ENCODE measurements at regions not wholly inside any gene's neighbourhood (a gene's known extent, or its start where the extent isn't known, plus 50 kb on each side); places are given as distances from the start of the nearest gene placed in this dataset.
"Not testable (repeated sequence)": the region's sequence is repeated elsewhere in the genome, so short reads cannot be mapped to it uniquely, and the experiment has no call there.

GRCh38 chr12:111150360-111150759 lies 218.5 kb downstream of the PHETA1 start:
- DNase-seq: no peak

GRCh38 chr12:111149299-111149698 lies 219.6 kb downstream of the PHETA1 start:
- DNase-seq: no peak

- DNase-seq: no peak
Observed at GRCh38 chr12:111148005-111148404, 220.9 kb downstream of the PHETA1 start.

- DNase-seq: no peak
Observed at GRCh38 chr12:111143271-111143670, 222.9 kb upstream of the MYL2 start.

GRCh38 chr12:111141205-111141604 lies 220.8 kb upstream of the MYL2 start:
- no peak for DNase-seq

GRCh38 chr12:111138016-111138415 lies 217.6 kb upstream of the MYL2 start:
- DNase-seq: no peak

GRCh38 chr12:111135293-111135832 lies 215.0 kb upstream of the MYL2 start:
- DNase-seq: no peak

GRCh38 chr12:111130336-111130735 lies 210.0 kb upstream of the MYL2 start:
- DNase-seq: no peak

- no peak for DNase-seq
Observed at GRCh38 chr12:111129149-111129767, 208.9 kb upstream of the MYL2 start.

- DNase-seq: no peak
Observed at GRCh38 chr12:111126331-111126730, 206.0 kb upstream of the MYL2 start.

- no peak for DNase-seq
Observed at GRCh38 chr12:111124183-111124582, 203.8 kb upstream of the MYL2 start.

- no peak for DNase-seq
Observed at GRCh38 chr12:111123390-111123789, 203.0 kb upstream of the MYL2 start.

- DNase-seq: no peak
Observed at GRCh38 chr12:111122458-111122878, 202.1 kb upstream of the MYL2 start.

- no peak for DNase-seq
Observed at GRCh38 chr12:111121840-111122239, 201.5 kb upstream of the MYL2 start.

GRCh38 chr12:111120578-111120977 lies 200.2 kb upstream of the MYL2 start:
- DNase-seq: no peak

- no peak for DNase-seq
Observed at GRCh38 chr12:111117017-111117416, 196.6 kb upstream of the MYL2 start.

- DNase-seq: not testable (repeated sequence)
Observed at GRCh38 chr12:111113313-111113712, 192.9 kb upstream of the MYL2 start.

GRCh38 chr12:111112311-111113098 lies 192.1 kb upstream of the MYL2 start:
- DNase-seq: no peak

- DNase-seq: no peak
Observed at GRCh38 chr12:111111681-111112080, 191.3 kb upstream of the MYL2 start.

- no peak for DNase-seq
Observed at GRCh38 chr12:111110556-111110955, 190.2 kb upstream of the MYL2 start.

- no peak for DNase-seq
Observed at GRCh38 chr12:111108726-111109125, 188.3 kb upstream of the MYL2 start.

GRCh38 chr12:111107392-111108178 lies 187.2 kb upstream of the MYL2 start:
- DNase-seq: no peak

- DNase-seq: no peak
Observed at GRCh38 chr12:111105294-111105693, 184.9 kb upstream of the MYL2 start.

All from effector CD8-positive, alpha-beta T cell (primary cell).